ENCODE measurements at regions not wholly inside any gene's neighbourhood (a gene's known extent, or its start where the extent isn't known, plus 50 kb on each side); places are given as distances from the start of the nearest gene placed in this dataset.
"Not testable (repeated sequence)": the region's sequence is repeated elsewhere in the genome, so short reads cannot be mapped to it uniquely, and the experiment has no call there.

GRCh38 chr6:26720663-26721218 lies 61.2 kb upstream of the ZNF322 start:
- POLR2A ChIA-PET = not testable (repeated sequence)

DNA sequence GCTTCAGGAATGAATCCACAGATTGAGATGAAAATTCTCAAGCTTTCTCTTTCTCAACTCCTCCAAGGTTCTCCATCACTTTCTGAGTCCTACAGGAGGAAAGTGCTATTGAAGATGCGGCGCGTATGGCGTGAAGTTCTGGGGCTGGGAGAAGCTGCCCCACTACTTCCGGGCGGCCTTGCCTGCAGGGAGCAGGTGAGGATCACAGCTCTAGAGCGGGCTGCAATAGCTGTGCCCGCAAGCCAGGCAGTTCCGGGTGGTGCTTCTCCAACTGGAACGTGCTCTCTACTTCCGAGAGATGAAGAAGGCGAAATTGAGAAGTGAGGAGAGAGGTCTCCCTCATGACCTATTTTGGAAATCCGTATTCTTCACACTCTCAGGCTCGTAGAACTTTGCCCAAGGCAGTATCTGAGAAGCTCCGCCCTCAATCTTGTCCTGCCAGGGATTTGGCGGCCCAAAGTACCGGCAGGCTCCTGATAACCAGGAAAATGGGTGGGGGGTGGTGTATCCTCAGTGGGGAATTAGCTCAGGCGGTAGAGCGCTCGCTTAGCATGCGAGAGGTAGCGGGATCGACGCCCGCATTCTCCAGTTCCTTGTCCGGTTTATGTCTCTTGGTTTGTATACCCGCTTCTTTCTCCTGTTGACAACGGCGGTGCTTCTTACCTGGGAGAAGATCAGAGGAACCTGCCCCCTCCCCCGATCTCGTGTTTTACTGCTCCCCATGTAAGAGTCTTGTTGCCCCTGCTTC lies 70.6 kb upstream of the ZNF322 start:
- CTCF ChIA-PET; DNase-seq (ENCODE audit: extremely low spot score); POLR2A ChIA-PET: not testable (repeated sequence)

More at GRCh38 chr6:26720663-26721218, 61.2 kb upstream of the ZNF322 start:
- CTCF ChIA-PET; DNase-seq (ENCODE audit: extremely low spot score): not testable (repeated sequence)

- CTCF ChIA-PET; POLR2A ChIA-PET; DNase-seq (ENCODE audit: extremely low spot score): not testable (repeated sequence)
Measured at GRCh38 chr6:26734776-26735472, 75.4 kb upstream of the ZNF322 start.

DNA sequence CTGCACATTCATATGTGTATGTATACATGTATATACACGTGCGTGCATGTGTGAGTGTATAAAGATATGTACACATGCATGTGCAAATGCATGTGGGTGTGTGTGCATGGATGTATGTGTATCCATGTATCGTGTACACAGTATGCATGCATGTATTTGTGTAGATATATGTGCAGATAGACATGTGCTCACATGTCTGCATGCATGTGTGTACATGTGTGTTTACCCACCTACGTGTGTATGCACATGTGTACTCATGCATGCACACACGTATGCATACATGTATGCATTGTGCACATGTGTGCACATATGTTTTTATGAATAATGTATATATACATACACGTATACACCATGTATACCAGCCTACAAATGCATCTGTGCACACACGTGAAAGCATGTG lies 80.3 kb upstream of the ZNF322 start:
- no peak for DNase-seq (ENCODE audit: extremely low spot score)
- ChIA-PET POLR2A (no interaction called here), CTCF (no interaction called here)
- TF ChIP-seq LEF1 (IDR thresholded peaks at IDR 0.05; ENCODE audit: borderline replicate concordance) = no peak
- TF ChIP-seq FOXM1 (IDR thresholded peaks at IDR 0.05; ENCODE audit: borderline replicate concordance) = no peak
- no peak for TF ChIP-seq L3MBTL2 (conservative IDR thresholded peaks at IDR 0.05)
- no peak for TF ChIP-seq FOXK2 (IDR thresholded peaks at IDR 0.05)

DNA sequence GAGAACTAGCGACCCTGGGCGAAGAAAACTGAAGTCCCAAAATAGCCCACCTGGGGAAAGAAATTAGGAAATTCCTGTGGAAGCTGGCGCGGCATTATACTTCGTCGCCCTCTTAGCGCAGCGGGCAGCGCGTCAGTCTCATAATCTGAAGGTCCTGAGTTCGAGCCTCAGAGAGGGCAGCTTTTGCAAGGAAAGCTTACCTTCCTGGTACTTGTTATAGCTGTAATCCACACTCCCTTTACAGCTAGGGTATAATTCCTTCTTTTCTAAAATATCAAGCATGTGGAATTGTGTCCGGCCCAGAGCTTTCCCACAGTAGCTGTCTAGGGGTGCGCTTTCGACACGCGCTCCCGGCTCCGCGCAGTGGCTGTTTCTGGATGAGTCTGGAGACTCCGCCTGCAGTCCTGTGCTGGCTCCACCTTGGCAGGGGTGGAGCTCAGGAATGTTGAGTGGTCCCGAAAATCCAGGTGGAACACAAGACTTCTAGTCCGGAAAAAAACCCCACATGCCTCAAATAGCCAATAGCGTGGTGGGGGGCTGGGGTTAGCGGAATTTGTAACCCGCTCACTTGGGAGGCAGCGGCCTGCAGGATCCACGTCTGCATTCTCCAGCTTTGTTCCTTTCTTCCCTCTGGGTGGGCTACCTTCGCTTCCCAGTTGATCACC lies 83.7 kb upstream of the ZNF322 start:
- TF ChIP-seq LEF1 (IDR thresholded peaks at IDR 0.05; ENCODE audit: borderline replicate concordance) (no peak), ZNF384 (IDR thresholded peaks at IDR 0.05) (no peak), HDGF (IDR thresholded peaks at IDR 0.05; ENCODE audit: borderline replicate concordance) (no peak), NFRKB (IDR thresholded peaks at IDR 0.05) (no peak), TARDBP (IDR thresholded peaks at IDR 0.05) (no peak), FOXM1 (IDR thresholded peaks at IDR 0.05; ENCODE audit: borderline replicate concordance) (no peak), SUZ12 (IDR thresholded peaks at IDR 0.05) (no peak), FOXA1 (IDR thresholded peaks at IDR 0.05) (no peak), ARNT (IDR thresholded peaks at IDR 0.05) (peak; percentile 96), BHLHE40 (IDR thresholded peaks at IDR 0.05; ENCODE audit: borderline replicate concordance) (no peak), ELF4 (IDR thresholded peaks at IDR 0.05) (no peak), CTBP1 (IDR thresholded peaks at IDR 0.05; ENCODE audit: borderline replicate concordance) (no peak), L3MBTL2 (conservative IDR thresholded peaks at IDR 0.05) (peak; percentile 38; the same call in 1 of the 2 replicates), PKNOX1 (IDR thresholded peaks at IDR 0.05) (no peak), FOXK2 (IDR thresholded peaks at IDR 0.05) (no peak), SP1 (IDR thresholded peaks at IDR 0.05) (no peak)
- ChIA-PET CTCF (interaction anchor here (0.7 kb wide), 1 partner anchor 634 kb away, joined by 3 read pairs; no protein-coding TSS in a partner anchor), POLR2A (interaction anchor here (0.6 to 1.6 kb wide), 4 partner anchors 11 to 404 kb away, joined by 3 to 5 read pairs (median 4); a partner anchor contains a TSS)
- peak; percentile 50 for DNase-seq (ENCODE audit: extremely low spot score)

- ChIA-PET POLR2A (interaction anchor here (1.2 to 1.6 kb wide), 3 partner anchors 10 to 403 kb away, joined by 3 to 5 read pairs (median 4); a partner anchor contains a TSS), CTCF (no interaction called here)
- TF ChIP-seq BHLHE40 (IDR thresholded peaks at IDR 0.05; ENCODE audit: borderline replicate concordance) (no peak), ELF4 (IDR thresholded peaks at IDR 0.05) (no peak), NFRKB (IDR thresholded peaks at IDR 0.05) (no peak), L3MBTL2 (conservative IDR thresholded peaks at IDR 0.05) (peak; percentile 30; the same call in 1 of the 2 replicates)
Measured at GRCh38 chr6:26743941-26744699, 84.6 kb upstream of the ZNF322 start.

DNA sequence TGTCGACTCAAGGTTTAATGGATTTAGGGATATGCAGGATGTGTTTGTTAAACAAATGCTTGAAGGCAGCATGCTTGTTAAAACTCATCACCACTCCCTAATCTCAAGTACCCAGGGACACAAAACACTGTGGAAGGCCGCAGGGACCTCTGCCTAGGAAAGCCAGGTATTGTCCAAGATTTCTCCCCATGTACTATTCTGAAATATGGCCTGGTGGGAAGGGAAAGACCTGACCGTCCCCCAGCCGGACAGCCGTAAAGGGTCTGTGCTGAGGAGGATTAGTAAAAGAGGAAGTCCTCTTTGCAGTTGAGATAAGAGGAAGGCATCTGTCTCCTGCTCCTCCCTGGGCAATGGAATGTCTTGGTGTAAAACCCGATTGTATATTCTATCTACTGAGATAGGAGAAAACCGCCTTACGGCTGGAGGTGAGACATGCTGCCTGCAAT lies 85.3 kb upstream of the ZNF322 start:
- TF ChIP-seq L3MBTL2 (conservative IDR thresholded peaks at IDR 0.05) = 0 out of 2 replicates have a peak, but pooled peaks have one; percentile 26
- POLR2A ChIA-PET; CTCF ChIA-PET; DNase-seq (ENCODE audit: extremely low spot score): not testable (repeated sequence)

More at GRCh38 chr6:26743941-26744699, 84.6 kb upstream of the ZNF322 start:
- no peak for DNase-seq (ENCODE audit: extremely low spot score)

DNA sequence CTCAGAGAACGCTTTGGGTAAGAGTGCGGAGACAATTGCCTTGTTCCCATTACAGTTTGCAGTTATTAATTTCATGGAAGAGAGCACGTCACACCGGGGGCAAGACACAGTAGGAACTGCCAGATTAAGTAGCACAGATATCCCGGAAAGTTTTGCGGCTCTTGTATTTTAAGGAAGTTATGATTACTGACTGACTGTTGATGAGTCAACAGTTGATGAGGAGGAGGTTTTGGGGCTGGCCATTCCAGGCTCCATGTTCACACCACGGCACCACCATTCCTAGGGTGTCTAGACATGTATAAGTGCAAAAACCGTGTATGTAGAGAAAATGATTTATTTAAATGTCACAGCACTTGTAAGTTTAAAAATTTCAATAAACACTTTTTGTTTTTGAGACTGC lies 86.4 kb upstream of the ZNF322 start:
- DNase-seq (ENCODE audit: extremely low spot score); CTCF ChIA-PET: not testable (repeated sequence)
- POLR2A ChIA-PET = interaction anchor here (0.8 kb wide), 1 partner anchor 8 kb away, joined by 4 read pairs; no protein-coding TSS in a partner anchor

DNA sequence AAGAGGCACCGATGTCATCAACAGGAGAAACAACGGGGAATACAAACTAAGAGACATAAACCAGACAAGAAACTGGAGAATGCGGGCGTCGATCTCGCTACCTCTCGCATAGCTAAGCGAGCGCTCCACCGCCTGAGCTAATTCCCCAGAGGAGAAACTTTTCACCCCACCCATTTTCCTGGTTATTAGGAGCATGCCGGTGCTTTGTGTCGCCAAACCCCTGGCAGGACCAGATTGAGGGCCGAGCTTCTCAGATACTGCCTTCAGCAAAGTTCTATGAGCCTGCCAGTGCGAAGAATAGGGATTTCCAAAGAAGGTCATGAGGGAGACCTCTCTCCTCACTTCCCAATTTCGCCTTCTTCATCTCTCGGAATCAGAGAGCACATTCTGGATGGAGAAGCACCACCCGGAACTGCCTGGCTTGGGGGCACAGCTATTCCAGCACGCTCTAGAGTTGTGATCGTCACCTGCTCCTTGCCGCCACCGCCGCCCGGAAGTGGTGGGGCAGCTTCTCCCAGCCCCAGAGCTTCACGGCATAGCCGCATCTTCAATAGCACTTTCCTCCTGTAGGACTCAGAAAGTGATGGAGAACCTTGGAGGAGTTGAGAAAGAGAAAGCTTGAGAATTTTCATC lies 89.7 kb upstream of the ZNF322 start:
- POLR2A ChIA-PET; CTCF ChIA-PET; DNase-seq (ENCODE audit: extremely low spot score): not testable (repeated sequence)

DNA sequence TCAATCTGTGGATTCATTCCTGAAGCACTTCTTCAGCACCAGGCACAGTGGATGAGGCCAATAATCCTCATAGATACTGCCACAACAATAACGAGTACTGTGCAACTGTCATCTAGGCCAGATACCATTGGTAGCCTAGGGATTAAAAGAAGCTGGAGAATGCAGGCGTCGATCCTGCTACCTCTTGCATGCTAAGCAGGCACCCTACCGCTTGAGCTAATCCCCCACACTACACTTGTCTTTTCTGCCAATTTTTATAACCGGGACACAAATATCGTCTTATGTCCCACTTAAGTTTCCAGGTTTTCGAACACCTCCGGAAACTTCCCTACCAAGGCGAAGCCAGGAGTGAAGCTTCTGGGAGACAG lies 90.2 kb upstream of the ZNF322 start:
- POLR2A ChIA-PET; CTCF ChIA-PET; DNase-seq (ENCODE audit: extremely low spot score): not testable (repeated sequence)
